ENCODE measurements at regions not wholly inside any gene's neighbourhood (a gene's known extent, or its start where the extent isn't known, plus 50 kb on each side); places are given as distances from the start of the nearest gene placed in this dataset.
A peak's percentile ranks its signal among the peaks of the same experiment; 100 is the strongest.

DNA sequence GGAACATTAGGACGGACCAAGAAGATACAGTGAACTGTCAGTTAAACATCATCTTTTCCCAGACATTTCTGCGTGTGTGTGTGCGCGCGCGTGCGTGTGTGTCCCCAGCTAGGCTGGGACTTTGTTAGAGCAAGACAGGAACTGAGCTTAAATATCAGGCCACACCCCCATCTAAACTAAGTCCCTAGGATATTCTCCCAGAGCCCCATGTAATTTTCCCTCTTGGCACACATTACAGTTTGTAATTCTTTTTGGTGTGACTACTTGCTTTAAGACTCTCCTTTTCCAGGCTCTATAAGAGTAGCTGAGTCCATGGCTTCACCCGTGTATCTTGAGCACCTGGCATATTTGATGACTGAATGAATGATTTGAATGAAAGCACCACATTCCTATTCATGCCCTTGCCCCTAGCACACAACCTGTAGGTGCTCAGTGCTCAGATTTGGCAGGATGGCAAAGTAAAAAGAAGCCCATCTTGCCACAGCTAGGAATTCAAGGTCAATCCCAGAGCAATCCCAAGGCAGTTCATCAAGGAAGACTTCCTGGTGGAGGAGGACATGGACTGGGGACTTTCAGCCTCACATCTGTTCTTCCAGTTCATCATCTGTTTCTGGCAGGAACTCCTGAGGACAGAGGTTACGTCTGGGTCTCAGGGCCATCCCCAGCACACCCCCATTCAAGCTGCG lies 69.2 kb downstream of the MRPL14 start (continued):
- TF ChIP-seq, protein P1, sequence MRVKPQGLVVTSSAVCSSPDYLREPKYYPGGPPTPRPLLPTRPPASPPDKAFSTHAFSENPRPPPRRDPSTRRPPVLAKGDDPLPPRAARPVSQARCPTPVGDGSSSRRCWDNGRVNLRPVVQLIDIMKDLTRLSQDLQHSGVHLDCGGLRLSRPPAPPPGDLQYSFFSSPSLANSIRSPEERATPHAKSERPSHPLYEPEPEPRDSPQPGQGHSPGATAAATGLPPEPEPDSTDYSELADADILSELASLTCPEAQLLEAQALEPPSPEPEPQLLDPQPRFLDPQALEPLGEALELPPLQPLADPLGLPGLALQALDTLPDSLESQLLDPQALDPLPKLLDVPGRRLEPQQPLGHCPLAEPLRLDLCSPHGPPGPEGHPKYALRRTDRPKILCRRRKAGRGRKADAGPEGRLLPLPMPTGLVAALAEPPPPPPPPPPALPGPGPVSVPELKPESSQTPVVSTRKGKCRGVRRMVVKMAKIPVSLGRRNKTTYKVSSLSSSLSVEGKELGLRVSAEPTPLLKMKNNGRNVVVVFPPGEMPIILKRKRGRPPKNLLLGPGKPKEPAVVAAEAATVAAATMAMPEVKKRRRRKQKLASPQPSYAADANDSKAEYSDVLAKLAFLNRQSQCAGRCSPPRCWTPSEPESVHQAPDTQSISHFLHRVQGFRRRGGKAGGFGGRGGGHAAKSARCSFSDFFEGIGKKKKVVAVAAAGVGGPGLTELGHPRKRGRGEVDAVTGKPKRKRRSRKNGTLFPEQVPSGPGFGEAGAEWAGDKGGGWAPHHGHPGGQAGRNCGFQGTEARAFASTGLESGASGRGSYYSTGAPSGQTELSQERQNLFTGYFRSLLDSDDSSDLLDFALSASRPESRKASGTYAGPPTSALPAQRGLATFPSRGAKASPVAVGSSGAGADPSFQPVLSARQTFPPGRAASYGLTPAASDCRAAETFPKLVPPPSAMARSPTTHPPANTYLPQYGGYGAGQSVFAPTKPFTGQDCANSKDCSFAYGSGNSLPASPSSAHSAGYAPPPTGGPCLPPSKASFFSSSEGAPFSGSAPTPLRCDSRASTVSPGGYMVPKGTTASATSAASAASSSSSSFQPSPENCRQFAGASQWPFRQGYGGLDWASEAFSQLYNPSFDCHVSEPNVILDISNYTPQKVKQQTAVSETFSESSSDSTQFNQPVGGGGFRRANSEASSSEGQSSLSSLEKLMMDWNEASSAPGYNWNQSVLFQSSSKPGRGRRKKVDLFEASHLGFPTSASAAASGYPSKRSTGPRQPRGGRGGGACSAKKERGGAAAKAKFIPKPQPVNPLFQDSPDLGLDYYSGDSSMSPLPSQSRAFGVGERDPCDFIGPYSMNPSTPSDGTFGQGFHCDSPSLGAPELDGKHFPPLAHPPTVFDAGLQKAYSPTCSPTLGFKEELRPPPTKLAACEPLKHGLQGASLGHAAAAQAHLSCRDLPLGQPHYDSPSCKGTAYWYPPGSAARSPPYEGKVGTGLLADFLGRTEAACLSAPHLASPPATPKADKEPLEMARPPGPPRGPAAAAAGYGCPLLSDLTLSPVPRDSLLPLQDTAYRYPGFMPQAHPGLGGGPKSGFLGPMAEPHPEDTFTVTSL (CRISPR knock-in tag; IDR thresholded peaks at IDR 0.05; ENCODE audit: borderline replicate concordance) = no peak
- TF ChIP-seq NR2F1 (CRISPR knock-in tag; IDR thresholded peaks at IDR 0.05) (peak in 1 of 2 experiments; percentile 68; a peak in 2 of 4 replicates), GLI4 (CRISPR knock-in tag; IDR thresholded peaks at IDR 0.05; ENCODE audit: borderline replicate concordance) (no peak), FLYWCH1 (CRISPR knock-in tag; IDR thresholded peaks at IDR 0.05) (no peak), ZBTB3 (CRISPR knock-in tag; IDR thresholded peaks at IDR 0.05; ENCODE audit: borderline replicate concordance, low read depth) (no peak), ZNF143 (CRISPR knock-in tag; IDR thresholded peaks at IDR 0.05) (no peak), ZNF205 (CRISPR knock-in tag; IDR thresholded peaks at IDR 0.05) (no peak), ARID2 (CRISPR knock-in tag; IDR thresholded peaks at IDR 0.05; ENCODE audit: borderline replicate concordance) (0 out of 2 replicates have a peak, but pooled peaks have one; percentile 63), RFX5 (IDR thresholded peaks at IDR 0.05; ENCODE audit: low read depth, low read length) (peak; percentile 91), POGZ (CRISPR knock-in tag; IDR thresholded peaks at IDR 0.05) (no peak), ZNF644 (CRISPR knock-in tag; IDR thresholded peaks at IDR 0.05; ENCODE audit: low read depth) (no peak), KDM6A (CRISPR knock-in tag; IDR thresholded peaks at IDR 0.05; ENCODE audit: low read depth) (no peak), ZNF235 (CRISPR knock-in tag; IDR thresholded peaks at IDR 0.05; ENCODE audit: borderline replicate concordance) (no peak), MED8 (CRISPR knock-in tag; IDR thresholded peaks at IDR 0.05; ENCODE audit: insufficient replicate concordance) (no peak), NFKBIZ (CRISPR knock-in tag; IDR thresholded peaks at IDR 0.05) (0 out of 2 replicates have a peak, but pooled peaks have one; percentile 1), ISL2 (CRISPR knock-in tag; IDR thresholded peaks at IDR 0.05) (no peak), RARA (CRISPR knock-in tag; IDR thresholded peaks at IDR 0.05) (peak; percentile 98; the same call in 1 of the 2 replicates)
- TF ChIP-seq, protein P2, sequence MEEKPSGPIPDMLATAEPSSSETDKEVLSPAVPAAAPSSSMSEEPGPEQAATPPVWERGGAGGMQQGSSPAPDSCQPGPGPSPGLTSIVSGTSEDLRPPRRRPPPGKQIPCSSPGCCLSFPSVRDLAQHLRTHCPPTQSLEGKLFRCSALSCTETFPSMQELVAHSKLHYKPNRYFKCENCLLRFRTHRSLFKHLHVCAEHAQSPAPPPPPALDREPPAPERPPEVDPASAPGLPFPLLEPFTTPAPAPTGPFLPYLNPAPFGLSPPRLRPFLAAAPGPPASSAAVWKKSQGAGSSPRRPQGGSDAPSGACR (CRISPR knock-in tag; IDR thresholded peaks at IDR 0.05) = peak; percentile 65; the same call in 1 of the 2 replicates
